ENCODE measurements at regions not wholly inside any gene's neighbourhood (a gene's known extent, or its start where the extent isn't known, plus 50 kb on each side); places are given as distances from the start of the nearest gene placed in this dataset.

DNA sequence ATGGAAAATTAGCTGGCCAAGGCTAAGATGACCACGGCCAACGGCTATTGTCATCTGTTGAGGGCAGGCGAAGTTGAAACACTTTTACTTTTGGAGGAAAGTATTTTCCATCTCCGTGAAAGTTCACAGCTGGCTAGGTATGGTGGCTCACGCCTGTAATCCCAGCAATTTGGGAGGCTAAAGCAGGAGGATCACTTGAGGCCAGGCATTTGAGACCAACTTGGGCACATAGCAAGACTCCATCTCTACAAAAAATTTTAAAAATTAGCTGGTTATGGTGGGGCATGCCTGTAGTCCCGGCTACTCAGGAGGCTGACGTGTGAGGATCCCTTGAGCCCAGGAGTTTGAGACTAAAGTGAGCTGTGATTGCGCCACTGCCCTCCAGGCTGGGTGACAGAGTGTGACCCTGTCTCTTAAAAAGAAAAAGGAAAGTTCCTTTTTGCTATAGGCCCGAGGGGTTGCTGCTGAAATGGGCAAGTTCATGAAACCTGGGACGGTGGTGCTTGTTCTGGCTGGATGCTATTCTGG lies 85.5 kb upstream of the MKLN1 start:
- Histone ChIP-seq H3K4me3 (ENCODE audit: control insufficient read depth in 2 of 3, extremely low read depth in 1 of 3, insufficient read depth in 2 of 3, low read depth in 1 of 3, low read length in 3 of 3) (no peak overlapping the region), H3K9me3 (ENCODE audit: control insufficient read depth, low read depth, low read length) (no peaks in the 10 kb centered on the region), H3K9me1 (ENCODE audit: control insufficient read depth, extremely low read depth, insufficient read depth, low read length) (peaks cover 2% of the 10 kb centered on the region), H4K20me1 (ENCODE audit: control insufficient read depth, extremely low read depth, insufficient read depth, low read length) (no peaks in the 10 kb centered on the region), H2AFZ (ENCODE audit: control insufficient read depth, low read length) (no peak overlapping the region), H3K4me1 (ENCODE audit: control insufficient read depth, extremely low read depth, insufficient read depth, low read length) (peaks cover 14% of the 10 kb centered on the region), H3K4me2 (ENCODE audit: control insufficient read depth, extremely low read depth, insufficient read depth, low read depth, low read length) (no peak overlapping the region), H3K79me2 (ENCODE audit: control insufficient read depth, insufficient read depth, low read length) (no peaks in the 10 kb centered on the region), H3K27me3 (ENCODE audit: control insufficient read depth, extremely low read depth, insufficient read depth, low read length) (no peaks in the 10 kb centered on the region), H3K9ac (ENCODE audit: control insufficient read depth, extremely low read depth, insufficient read depth, low read length) (no peak overlapping the region), H3K36me3 (ENCODE audit: control insufficient read depth in 2 of 2, extremely low read depth in 1 of 2, insufficient read depth in 2 of 2, low read length in 2 of 2) (no peaks in the 10 kb centered on the region), H3K27ac (ENCODE audit: control insufficient read depth, insufficient read depth, low read length) (no peak overlapping the region)
- FAIRE-seq (no peak), DNase-seq (ENCODE audit: low read depth, low spot score) (no peak)
- dilution Hi-C loops (cut with MboI; ENCODE audit: extremely low pct_ligation_motif_present, low sequenced_read_pairs) = no loop called here
- TF ChIP-seq, protein P1, sequence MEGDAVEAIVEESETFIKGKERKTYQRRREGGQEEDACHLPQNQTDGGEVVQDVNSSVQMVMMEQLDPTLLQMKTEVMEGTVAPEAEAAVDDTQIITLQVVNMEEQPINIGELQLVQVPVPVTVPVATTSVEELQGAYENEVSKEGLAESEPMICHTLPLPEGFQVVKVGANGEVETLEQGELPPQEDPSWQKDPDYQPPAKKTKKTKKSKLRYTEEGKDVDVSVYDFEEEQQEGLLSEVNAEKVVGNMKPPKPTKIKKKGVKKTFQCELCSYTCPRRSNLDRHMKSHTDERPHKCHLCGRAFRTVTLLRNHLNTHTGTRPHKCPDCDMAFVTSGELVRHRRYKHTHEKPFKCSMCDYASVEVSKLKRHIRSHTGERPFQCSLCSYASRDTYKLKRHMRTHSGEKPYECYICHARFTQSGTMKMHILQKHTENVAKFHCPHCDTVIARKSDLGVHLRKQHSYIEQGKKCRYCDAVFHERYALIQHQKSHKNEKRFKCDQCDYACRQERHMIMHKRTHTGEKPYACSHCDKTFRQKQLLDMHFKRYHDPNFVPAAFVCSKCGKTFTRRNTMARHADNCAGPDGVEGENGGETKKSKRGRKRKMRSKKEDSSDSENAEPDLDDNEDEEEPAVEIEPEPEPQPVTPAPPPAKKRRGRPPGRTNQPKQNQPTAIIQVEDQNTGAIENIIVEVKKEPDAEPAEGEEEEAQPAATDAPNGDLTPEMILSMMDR (optimal IDR thresholded peaks at IDR 0.05 in 1 of 3, IDR thresholded peaks at IDR 0.05 in 1 of 3, conservative IDR thresholded peaks at IDR 0.05 in 1 of 3; ENCODE audit: extremely low read depth in 1 of 3, insufficient read depth in 2 of 3, low read length in 3 of 3) = no peak
- TF ChIP-seq EZH2 (IDR thresholded peaks at IDR 0.05; ENCODE audit: low read length) = no peak

DNA sequence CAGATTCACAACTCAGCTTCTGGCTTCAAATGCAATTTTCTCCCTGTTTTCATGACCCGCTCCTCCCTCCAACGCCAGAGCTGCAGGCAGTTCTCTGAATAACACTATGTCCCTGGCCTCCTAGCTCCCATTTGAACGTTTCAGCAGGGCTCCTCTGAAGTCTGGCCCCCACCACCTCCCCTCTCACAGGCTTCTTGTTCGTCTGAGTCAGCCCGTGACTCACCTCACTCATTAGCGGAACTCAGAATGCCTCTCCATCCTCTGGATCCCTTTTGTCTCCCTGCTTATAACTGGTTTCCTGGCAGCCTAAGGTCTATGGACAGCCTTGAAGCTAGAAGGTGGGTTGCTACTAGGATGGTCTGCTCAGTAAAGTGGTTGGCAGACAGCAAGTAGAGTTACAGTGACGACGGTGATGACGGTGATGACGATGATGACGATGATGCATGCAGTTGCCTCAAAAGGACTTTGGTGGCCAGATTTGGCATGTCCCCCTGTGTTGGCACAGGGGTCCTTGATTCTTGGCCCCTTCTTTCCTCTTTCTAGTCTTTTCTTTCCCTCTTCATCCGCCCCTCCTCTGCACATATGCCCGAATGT lies 83.3 kb upstream of the MKLN1 start:
- no peaks in the 10 kb centered on the region for H3K9me3 ChIP-seq (ENCODE audit: control insufficient read depth, low read depth, low read length)
- no peak overlapping the region for H3K9ac ChIP-seq (ENCODE audit: control insufficient read depth, extremely low read depth, insufficient read depth, low read length)
- H3K27ac ChIP-seq (ENCODE audit: control insufficient read depth, insufficient read depth, low read length) = no peak overlapping the region
- peak; percentile 44 for FAIRE-seq
- dilution Hi-C loops (cut with MboI; ENCODE audit: extremely low pct_ligation_motif_present, low sequenced_read_pairs) = no loop called here
- no peaks in the 10 kb centered on the region for H3K27me3 ChIP-seq (ENCODE audit: control insufficient read depth, extremely low read depth, insufficient read depth, low read length)
- DNase-seq (ENCODE audit: low read depth, low spot score) = peak; percentile 5
- no peaks in the 10 kb centered on the region for H3K36me3 ChIP-seq (ENCODE audit: control insufficient read depth in 2 of 2, extremely low read depth in 1 of 2, insufficient read depth in 2 of 2, low read length in 2 of 2)
- no peaks in the 10 kb centered on the region for H4K20me1 ChIP-seq (ENCODE audit: control insufficient read depth, extremely low read depth, insufficient read depth, low read length)
- H3K4me3 ChIP-seq (ENCODE audit: control insufficient read depth in 2 of 3, extremely low read depth in 1 of 3, insufficient read depth in 2 of 3, low read depth in 1 of 3, low read length in 3 of 3) = no peak overlapping the region
- no peak overlapping the region for H2AFZ ChIP-seq (ENCODE audit: control insufficient read depth, low read length)
- H3K4me1 ChIP-seq (ENCODE audit: control insufficient read depth, extremely low read depth, insufficient read depth, low read length) = peaks cover 6% of the 10 kb centered on the region
- no peaks in the 10 kb centered on the region for H3K79me2 ChIP-seq (ENCODE audit: control insufficient read depth, insufficient read depth, low read length)
- H3K9me1 ChIP-seq (ENCODE audit: control insufficient read depth, extremely low read depth, insufficient read depth, low read length) = peaks cover 2% of the 10 kb centered on the region
- no peak overlapping the region for H3K4me2 ChIP-seq (ENCODE audit: control insufficient read depth, extremely low read depth, insufficient read depth, low read depth, low read length)
- TF ChIP-seq, protein P1 (optimal IDR thresholded peaks at IDR 0.05 in 1 of 3, IDR thresholded peaks at IDR 0.05 in 1 of 3, conservative IDR thresholded peaks at IDR 0.05 in 1 of 3; ENCODE audit: extremely low read depth in 1 of 3, insufficient read depth in 2 of 3, low read length in 3 of 3) = no peak
- TF ChIP-seq EZH2 (IDR thresholded peaks at IDR 0.05; ENCODE audit: low read length) = no peak

Data from keratinocyte (primary cell).